Parathyroid adenoma (tissue), 2 donors: ENCODE measurements at regions not wholly inside any gene's neighbourhood (a gene's known extent, or its start where the extent isn't known, plus 50 kb on each side); places are given as distances from the start of the nearest gene placed in this dataset.

Experiments used
- H2AFZ ChIP-seq: fragments of 300-600 bp; sonication (generic); one replicate; pipeline ENCODE4 v1.7.0; 2017; ENCODE audit warnings: antibody characterized with exemption, mild to moderate bottlenecking
- H3K27ac ChIP-seq: fragments of 300-600 bp; sonication (generic); one replicate; pipeline ENCODE4 v1.7.0; 2017
- H3K27me3 ChIP-seq: fragments of 300-600 bp; sonication (generic); one replicate; pipeline ENCODE4 v1.7.0; 2017; ENCODE audit warnings: low read length; ENCODE audit not compliant: control insufficient read depth, insufficient read depth
- H3K36me3 ChIP-seq: fragments of 300-600 bp; sonication (generic); one replicate; pipeline ENCODE4 v1.7.0; 2017; ENCODE audit warnings: low read length; ENCODE audit not compliant: control insufficient read depth, insufficient read depth
- H3K4me1 ChIP-seq: fragments of 300-600 bp; sonication (generic); one replicate; pipeline ENCODE4 v1.7.0; 2017; ENCODE audit warnings: control low read depth
- H3K4me2 ChIP-seq: fragments of 300-600 bp; sonication (generic); one replicate; pipeline ENCODE4 v1.7.0; 2017; ENCODE audit warnings: low read length
- H3K4me3 ChIP-seq: fragments of 300-600 bp; sonication (generic); one replicate; pipeline ENCODE4 v1.7.0; 2017; ENCODE audit warnings: low read depth, low read length
- H3K79me2 ChIP-seq: fragments of 300-600 bp; sonication (generic); one replicate; pipeline ENCODE4 v1.7.0; 2017; ENCODE audit warnings: control low read depth
- H3K9ac ChIP-seq: fragments of 300-600 bp; sonication (generic); one replicate; pipeline ENCODE4 v1.7.0; 2017; ENCODE audit warnings: mild to moderate bottlenecking
- H3K9me3 ChIP-seq: fragments of 300-600 bp; sonication (generic); one replicate; pipeline ENCODE4 v1.7.0; 2017; ENCODE audit warnings: low read length; ENCODE audit not compliant: control insufficient read depth
- TF ChIP-seq, protein P1 (sequence below): fragments of 300-600 bp; sonication (generic); IDR thresholded peaks from one replicate; pipeline ENCODE4 v1.7.0; 2017; ENCODE audit warnings: antibody characterized with exemption, mild to moderate bottlenecking
- donor health status: primary hyperparathyroidism.

DNA sequence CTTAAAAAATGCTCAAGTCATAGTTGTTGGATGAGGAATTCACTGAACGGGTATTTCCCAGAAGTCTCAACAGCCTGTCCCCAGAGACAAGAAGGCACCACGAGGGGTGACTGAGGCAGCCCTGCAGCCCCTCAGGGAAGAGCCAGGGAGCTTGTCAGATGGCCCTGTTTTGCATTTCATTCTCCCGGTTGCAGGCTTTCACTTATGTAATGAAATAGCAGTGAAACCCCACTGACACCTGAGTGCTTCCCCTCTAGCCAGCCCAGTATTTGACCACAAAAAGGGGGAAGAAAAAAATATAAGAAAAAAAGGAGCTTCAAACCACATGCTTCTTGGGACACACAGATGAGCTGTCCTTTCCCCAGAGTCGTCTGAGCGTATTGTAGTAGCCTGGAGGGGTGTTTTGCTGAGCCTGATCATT lies 75.3 kb upstream of the IL12B start:
- Histone ChIP-seq H3K27ac (no peak overlapping the region), H3K36me3 (no peaks in the 10 kb centered on the region), H3K79me2 (no peaks in the 10 kb centered on the region), H3K9me3 (no peaks in the 10 kb centered on the region), H3K4me1 (no peaks in the 10 kb centered on the region), H3K27me3 (no peaks in the 10 kb centered on the region), H2AFZ (no peak overlapping the region), H3K4me3 (no peak overlapping the region), H3K4me2 (no peak overlapping the region), H3K9ac (no peak overlapping the region)
- TF ChIP-seq, protein P1, sequence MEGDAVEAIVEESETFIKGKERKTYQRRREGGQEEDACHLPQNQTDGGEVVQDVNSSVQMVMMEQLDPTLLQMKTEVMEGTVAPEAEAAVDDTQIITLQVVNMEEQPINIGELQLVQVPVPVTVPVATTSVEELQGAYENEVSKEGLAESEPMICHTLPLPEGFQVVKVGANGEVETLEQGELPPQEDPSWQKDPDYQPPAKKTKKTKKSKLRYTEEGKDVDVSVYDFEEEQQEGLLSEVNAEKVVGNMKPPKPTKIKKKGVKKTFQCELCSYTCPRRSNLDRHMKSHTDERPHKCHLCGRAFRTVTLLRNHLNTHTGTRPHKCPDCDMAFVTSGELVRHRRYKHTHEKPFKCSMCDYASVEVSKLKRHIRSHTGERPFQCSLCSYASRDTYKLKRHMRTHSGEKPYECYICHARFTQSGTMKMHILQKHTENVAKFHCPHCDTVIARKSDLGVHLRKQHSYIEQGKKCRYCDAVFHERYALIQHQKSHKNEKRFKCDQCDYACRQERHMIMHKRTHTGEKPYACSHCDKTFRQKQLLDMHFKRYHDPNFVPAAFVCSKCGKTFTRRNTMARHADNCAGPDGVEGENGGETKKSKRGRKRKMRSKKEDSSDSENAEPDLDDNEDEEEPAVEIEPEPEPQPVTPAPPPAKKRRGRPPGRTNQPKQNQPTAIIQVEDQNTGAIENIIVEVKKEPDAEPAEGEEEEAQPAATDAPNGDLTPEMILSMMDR = no peak

- Histone ChIP-seq H3K27me3 (no peaks in the 10 kb centered on the region), H3K9me3 (no peaks in the 10 kb centered on the region), H3K36me3 (no peaks in the 10 kb centered on the region), H3K79me2 (no peaks in the 10 kb centered on the region), H2AFZ (no peak overlapping the region), H3K9ac (no peak overlapping the region), H3K4me1 (no peaks in the 10 kb centered on the region), H3K4me2 (no peak overlapping the region), H3K4me3 (no peak overlapping the region), H3K27ac (no peak overlapping the region)
- TF ChIP-seq, protein P1 = no peak
These were observed 76.3 kb upstream of the IL12B start for GRCh38 chr5:159406571-159406970.

GRCh38 chr5:159409801-159410200 lies 79.5 kb upstream of the IL12B start:
- H3K4me2 ChIP-seq = no peak overlapping the region
- TF ChIP-seq, protein P1 = no peak

DNA sequence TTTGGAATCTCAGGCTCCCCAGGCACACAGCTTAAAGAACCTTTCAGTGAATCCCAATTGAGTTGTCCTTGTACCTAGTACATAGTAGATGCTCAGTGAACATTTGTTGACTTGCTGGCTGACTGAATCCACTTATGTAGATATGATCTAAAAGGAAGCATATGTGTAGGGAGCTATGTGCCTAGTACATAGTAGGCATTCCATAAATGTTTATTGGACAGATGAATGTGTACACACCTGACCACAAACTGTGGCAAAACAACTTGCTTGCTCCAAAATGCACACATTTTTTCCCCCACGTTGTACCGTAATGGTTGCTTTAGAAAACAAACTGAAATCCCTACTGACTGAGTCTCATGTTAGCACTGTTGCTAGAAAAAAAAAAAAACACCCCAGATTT lies 80.2 kb upstream of the IL12B start:
- H2AFZ ChIP-seq = no peak overlapping the region
- no peaks in the 10 kb centered on the region for H3K36me3 ChIP-seq
- H3K4me2 ChIP-seq = no peak overlapping the region
- no peaks in the 10 kb centered on the region for H3K79me2 ChIP-seq
- no peaks in the 10 kb centered on the region for H3K27me3 ChIP-seq
- H3K4me1 ChIP-seq = no peaks in the 10 kb centered on the region
- H3K9me3 ChIP-seq = no peaks in the 10 kb centered on the region
- TF ChIP-seq, protein P1 = no peak
- H3K9ac ChIP-seq = no peak overlapping the region
- no peak overlapping the region for H3K4me3 ChIP-seq
- H3K27ac ChIP-seq = no peak overlapping the region

More at GRCh38 chr5:159409801-159410200, 79.5 kb upstream of the IL12B start:
- Histone ChIP-seq H3K36me3 (no peaks in the 10 kb centered on the region), H3K27me3 (no peaks in the 10 kb centered on the region), H3K9ac (no peak overlapping the region), H3K79me2 (no peaks in the 10 kb centered on the region), H2AFZ (no peak overlapping the region), H3K4me1 (no peaks in the 10 kb centered on the region), H3K9me3 (no peaks in the 10 kb centered on the region), H3K27ac (no peak overlapping the region), H3K4me3 (no peak overlapping the region)

DNA sequence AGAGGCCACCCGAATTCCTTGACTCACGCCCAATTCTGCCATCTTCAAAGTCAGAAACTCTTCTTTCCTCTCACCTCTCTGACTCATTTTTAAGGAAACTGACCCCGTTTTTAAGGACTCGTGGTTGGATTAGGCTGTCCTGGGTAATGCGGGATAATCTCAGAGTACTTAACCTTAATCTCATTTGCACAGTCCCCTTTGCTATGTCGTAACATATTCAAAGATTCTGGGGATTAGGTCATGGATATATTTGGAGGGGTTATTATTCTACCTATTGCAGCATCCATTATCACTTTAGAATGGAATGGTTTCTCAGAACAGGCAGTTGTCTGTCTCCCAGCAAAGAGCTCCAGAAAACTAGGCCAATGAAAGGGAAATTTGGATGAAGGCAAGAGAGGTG lies 80.8 kb upstream of the IL12B start:
- Histone ChIP-seq H3K9ac (no peak overlapping the region), H3K79me2 (no peaks in the 10 kb centered on the region), H3K4me3 (no peak overlapping the region), H3K27ac (no peak overlapping the region), H3K27me3 (no peaks in the 10 kb centered on the region), H3K4me1 (no peaks in the 10 kb centered on the region), H3K9me3 (no peaks in the 10 kb centered on the region), H2AFZ (no peak overlapping the region), H3K4me2 (no peak overlapping the region), H3K36me3 (no peaks in the 10 kb centered on the region)
- TF ChIP-seq, protein P1 = no peak
